ENCODE measurements at regions not wholly inside any gene's neighbourhood (a gene's known extent, or its start where the extent isn't known, plus 50 kb on each side); places are given as distances from the start of the nearest gene placed in this dataset.

- Histone ChIP-seq H2AFZ (no peak overlapping the region), H3K27ac (ENCODE audit: low read depth) (no peak overlapping the region), H3K9me2 (ENCODE audit: insufficient read depth) (no peaks in the 10 kb centered on the region), H3K27me3 (ENCODE audit: insufficient read depth) (no peaks in the 10 kb centered on the region), H3K4me3 (no peak overlapping the region), H4K20me1 (replicated peaks; ENCODE audit: insufficient read depth) (no peaks in the 10 kb centered on the region), H3K4me1 (ENCODE audit: insufficient read depth) (peaks cover 3% of the 10 kb centered on the region; the same call in 1 of the 2 replicates), H3F3A (replicated peaks; ENCODE audit: low read depth) (no peaks in the 10 kb centered on the region), H3K36me3 (ENCODE audit: insufficient read depth) (peaks cover 8% of the 10 kb centered on the region; the same call in 1 of the 2 replicates), H3K4me2 (no peak overlapping the region), H3K79me2 (replicated peaks; ENCODE audit: insufficient read depth) (peaks cover 5% of the 10 kb centered on the region; the same call in 1 of the 2 replicates)
- H3K36me3 Mint-ChIP-seq (ENCODE audit: low read depth), result peaks cover 13% of the 10 kb centered on the region
- TF ChIP-seq STAT1 (IDR thresholded peaks at IDR 0.05; ENCODE audit: unreplicated experiment), result no peak
- TF ChIP-seq, protein P1, sequence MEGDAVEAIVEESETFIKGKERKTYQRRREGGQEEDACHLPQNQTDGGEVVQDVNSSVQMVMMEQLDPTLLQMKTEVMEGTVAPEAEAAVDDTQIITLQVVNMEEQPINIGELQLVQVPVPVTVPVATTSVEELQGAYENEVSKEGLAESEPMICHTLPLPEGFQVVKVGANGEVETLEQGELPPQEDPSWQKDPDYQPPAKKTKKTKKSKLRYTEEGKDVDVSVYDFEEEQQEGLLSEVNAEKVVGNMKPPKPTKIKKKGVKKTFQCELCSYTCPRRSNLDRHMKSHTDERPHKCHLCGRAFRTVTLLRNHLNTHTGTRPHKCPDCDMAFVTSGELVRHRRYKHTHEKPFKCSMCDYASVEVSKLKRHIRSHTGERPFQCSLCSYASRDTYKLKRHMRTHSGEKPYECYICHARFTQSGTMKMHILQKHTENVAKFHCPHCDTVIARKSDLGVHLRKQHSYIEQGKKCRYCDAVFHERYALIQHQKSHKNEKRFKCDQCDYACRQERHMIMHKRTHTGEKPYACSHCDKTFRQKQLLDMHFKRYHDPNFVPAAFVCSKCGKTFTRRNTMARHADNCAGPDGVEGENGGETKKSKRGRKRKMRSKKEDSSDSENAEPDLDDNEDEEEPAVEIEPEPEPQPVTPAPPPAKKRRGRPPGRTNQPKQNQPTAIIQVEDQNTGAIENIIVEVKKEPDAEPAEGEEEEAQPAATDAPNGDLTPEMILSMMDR (conservative IDR thresholded peaks at IDR 0.05; ENCODE audit: low read depth in 2 of 2), result no peak
- no peak for TF ChIP-seq ZNF114 (CRISPR knock-in tag; IDR thresholded peaks at IDR 0.05)
- no peak for TF ChIP-seq EZH2 (IDR thresholded peaks at IDR 0.05; ENCODE audit: low read depth, unreplicated experiment)
- TF ChIP-seq POLR2AphosphoS5 (IDR thresholded peaks at IDR 0.05; ENCODE audit: low read depth), result no peak
- no peak for TF ChIP-seq NANOG (IDR thresholded peaks at IDR 0.05; ENCODE audit: borderline replicate concordance)
- TF ChIP-seq, protein P2, sequence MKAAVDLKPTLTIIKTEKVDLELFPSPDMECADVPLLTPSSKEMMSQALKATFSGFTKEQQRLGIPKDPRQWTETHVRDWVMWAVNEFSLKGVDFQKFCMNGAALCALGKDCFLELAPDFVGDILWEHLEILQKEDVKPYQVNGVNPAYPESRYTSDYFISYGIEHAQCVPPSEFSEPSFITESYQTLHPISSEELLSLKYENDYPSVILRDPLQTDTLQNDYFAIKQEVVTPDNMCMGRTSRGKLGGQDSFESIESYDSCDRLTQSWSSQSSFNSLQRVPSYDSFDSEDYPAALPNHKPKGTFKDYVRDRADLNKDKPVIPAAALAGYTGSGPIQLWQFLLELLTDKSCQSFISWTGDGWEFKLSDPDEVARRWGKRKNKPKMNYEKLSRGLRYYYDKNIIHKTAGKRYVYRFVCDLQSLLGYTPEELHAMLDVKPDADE (IDR thresholded peaks at IDR 0.05), result no peak
- no peak for TF ChIP-seq JUNB (IDR thresholded peaks at IDR 0.05; ENCODE audit: unreplicated experiment)
- ATAC-seq (no peak), DNase-seq (ENCODE audit: low spot score) (no peak)
- H3K9me3 Mint-ChIP-seq, result no peaks in the 10 kb centered on the region; the same call in 2 of the 3 replicates
- H3K27ac Mint-ChIP-seq, result no peak overlapping the region
- no peak overlapping the region for H3K4me3 Mint-ChIP-seq
- H3K4me1 Mint-ChIP-seq, result no peaks in the 10 kb centered on the region
- peaks cover 2% of the 10 kb centered on the region for H3K27me3 Mint-ChIP-seq (ENCODE audit: insufficient read depth, low read depth, poor library complexity)
These were observed 244.5 kb upstream of the JARID2 start for GRCh38 chr6:15001326-15001910.

DNA sequence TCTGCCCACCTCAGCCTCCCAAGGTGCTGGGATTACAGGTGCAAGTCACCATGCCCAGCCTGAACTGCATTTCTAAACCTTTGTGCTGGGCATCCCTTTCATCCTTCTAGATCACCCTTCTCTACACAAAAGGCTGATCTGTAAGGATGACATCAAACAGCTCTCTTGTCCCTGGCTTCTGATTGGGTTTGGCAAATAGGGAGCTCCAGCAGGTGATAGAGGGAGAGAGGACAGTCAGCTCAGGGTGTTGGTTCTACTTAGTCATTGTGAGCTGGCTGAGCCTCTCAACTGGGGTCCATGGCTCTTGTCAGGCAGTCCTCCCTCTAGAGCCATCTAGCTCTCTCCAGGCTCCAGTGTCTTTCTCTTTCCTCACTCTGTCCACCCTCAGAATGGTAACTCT lies 237.6 kb upstream of the JARID2 start:
- Mint-ChIP-seq H3K27me3 (ENCODE audit: insufficient read depth, low read depth, poor library complexity) (peaks cover 2% of the 10 kb centered on the region), H3K27ac (no peak overlapping the region), H3K36me3 (ENCODE audit: low read depth) (peaks cover 43% of the 10 kb centered on the region), H3K4me1 (no peaks in the 10 kb centered on the region; the same call in 2 of the 3 replicates), H3K4me3 (no peak overlapping the region), H3K9me3 (no peaks in the 10 kb centered on the region)
- DNase-seq (ENCODE audit: low spot score) (no peak), ATAC-seq (no peak)
- no peak overlapping the region for H3K4me2 ChIP-seq
- no peak overlapping the region; the same call in 1 of the 2 replicates for H3K27ac ChIP-seq (ENCODE audit: low read depth)
- H3K36me3 ChIP-seq (ENCODE audit: insufficient read depth), result peaks cover 22% of the 10 kb centered on the region; the same call in 1 of the 2 replicates
- no peaks in the 10 kb centered on the region for H4K20me1 ChIP-seq (replicated peaks; ENCODE audit: insufficient read depth)
- peaks cover 37% of the 10 kb centered on the region for H3K79me2 ChIP-seq (replicated peaks; ENCODE audit: insufficient read depth)
- H3K4me1 ChIP-seq (ENCODE audit: insufficient read depth), result no peaks in the 10 kb centered on the region
- H2AFZ ChIP-seq, result no peak overlapping the region
- no peaks in the 10 kb centered on the region for H3K27me3 ChIP-seq (ENCODE audit: insufficient read depth)
- H3K9me2 ChIP-seq (ENCODE audit: insufficient read depth), result no peaks in the 10 kb centered on the region
- H3F3A ChIP-seq (replicated peaks; ENCODE audit: low read depth), result no peaks in the 10 kb centered on the region
- no peak overlapping the region for H3K4me3 ChIP-seq
- TF ChIP-seq, protein P1 (conservative IDR thresholded peaks at IDR 0.05; ENCODE audit: low read depth in 2 of 2), result no peak
- TF ChIP-seq EZH2 (IDR thresholded peaks at IDR 0.05; ENCODE audit: low read depth, unreplicated experiment) (no peak), ZNF114 (CRISPR knock-in tag; IDR thresholded peaks at IDR 0.05) (no peak), NANOG (IDR thresholded peaks at IDR 0.05; ENCODE audit: borderline replicate concordance) (no peak), REST (IDR thresholded peaks at IDR 0.05; ENCODE audit: unreplicated experiment) (no peak)
